GM23338 (cell line): ENCODE measurements at regions not wholly inside any gene's neighbourhood (a gene's known extent, or its start where the extent isn't known, plus 50 kb on each side); places are given as distances from the start of the nearest gene placed in this dataset.

ENCODE experiments used
- ATAC-seq: fragments of 200-7000 bp; cut with Tn5 transposase; 3 replicates; pipeline ENCODE4 v1.9.1; 2020
- DNase-seq: peaks from one replicate; pipeline ENCODE4 v3.0.0-alpha.2; 2015; ENCODE audit warnings: low spot score
- H2AFZ ChIP-seq: fragments of 200-600 bp; sonication (generic); 2 replicates; pipeline ENCODE4 v1.8.0; 2016; ENCODE audit warnings: antibody characterized with exemption, mild to moderate bottlenecking, moderate library complexity
- H3F3A ChIP-seq: fragments of 200-600 bp; sonication (generic); replicated peaks from 2 replicates; pipeline ENCODE4 v1.8.0; 2017; ENCODE audit warnings: antibody characterized with exemption, mixed run types, low read depth
- H3K27ac ChIP-seq: fragments of 200-600 bp; sonication (generic); 2 replicates; pipeline ENCODE4 v1.6.1; 2016; ENCODE audit warnings: low read depth
- H3K27me3 ChIP-seq: fragments of 200-600 bp; sonication (generic); 2 replicates; pipeline ENCODE4 v1.8.0; 2016; ENCODE audit warnings: mild to moderate bottlenecking, mixed run types, moderate library complexity; ENCODE audit not compliant: insufficient read depth
- H3K36me3 ChIP-seq: fragments of 200-600 bp; sonication (generic); 2 replicates; pipeline ENCODE4 v1.8.0; 2016; ENCODE audit warnings: mild to moderate bottlenecking; ENCODE audit not compliant: insufficient read depth
- H3K4me1 ChIP-seq: fragments of 200-600 bp; sonication (generic); 2 replicates; pipeline ENCODE4 v1.8.0; 2016; ENCODE audit warnings: mild to moderate bottlenecking, moderate library complexity; ENCODE audit not compliant: insufficient read depth
- H3K4me2 ChIP-seq: fragments of 200-600 bp; sonication (generic); 2 replicates; pipeline ENCODE4 v1.7.1; 2017; ENCODE audit warnings: mixed run types
- H3K4me3 ChIP-seq: fragments of 200-600 bp; sonication (generic); 2 replicates; pipeline ENCODE4 v1.6.1; 2016; ENCODE audit warnings: mixed run types
- H3K79me2 ChIP-seq: fragments of 200-600 bp; sonication (generic); replicated peaks from 2 replicates; pipeline ENCODE4 v1.8.0; 2017; ENCODE audit warnings: mild to moderate bottlenecking; ENCODE audit not compliant: insufficient read depth
- H3K9me2 ChIP-seq: fragments of 200-600 bp; sonication (generic); 2 replicates; pipeline ENCODE4 v1.8.0; 2017; ENCODE audit not compliant: insufficient read depth
- H4K20me1 ChIP-seq: fragments of 200-600 bp; sonication (generic); replicated peaks from 2 replicates; pipeline ENCODE4 v1.8.0; 2017; ENCODE audit warnings: mild to moderate bottlenecking; ENCODE audit not compliant: insufficient read depth
- H3K27ac Mint-ChIP-seq: 2 replicates; pipeline ENCODE4 v1.8.0; 2020; ENCODE audit warnings: inconsistent platforms, mild to moderate bottlenecking, moderate library complexity, mixed read lengths
- H3K27me3 Mint-ChIP-seq: 3 replicates; pipeline ENCODE4 v1.8.0; 2022; ENCODE audit warnings: low read depth, mild to moderate bottlenecking, moderate library complexity, mixed read lengths, inconsistent platforms; ENCODE audit not compliant: insufficient read depth, poor library complexity
- H3K36me3 Mint-ChIP-seq: 3 replicates; pipeline ENCODE4 v1.8.0; 2021; ENCODE audit warnings: low read depth, mild to moderate bottlenecking, inconsistent platforms, moderate library complexity, mixed read lengths
- H3K4me1 Mint-ChIP-seq: 3 replicates; pipeline ENCODE4 v1.8.0; 2020; ENCODE audit warnings: mild to moderate bottlenecking, inconsistent platforms, mixed read lengths
- H3K4me3 Mint-ChIP-seq: 3 replicates; pipeline ENCODE4 v1.8.0; 2021; ENCODE audit warnings: moderate library complexity, mild to moderate bottlenecking, inconsistent platforms, mixed read lengths
- H3K9me3 Mint-ChIP-seq: 3 replicates; pipeline ENCODE4 v1.8.0; 2020; ENCODE audit warnings: moderate library complexity, mild to moderate bottlenecking, inconsistent platforms, mixed read lengths
- CREB1 ChIP-seq: fragments of 250-450 bp; sonication (Bioruptor Pico); IDR thresholded peaks from 2 replicates; pipeline ENCODE4 v1.5.0; 2020; ENCODE audit warnings: low read depth, mild to moderate bottlenecking, moderate library complexity
- EZH2 ChIP-seq: fragments of 200-600 bp; sonication (generic); IDR thresholded peaks from one replicate; pipeline ENCODE4 v1.8.0; 2017; ENCODE audit warnings: antibody characterized with exemption, mild to moderate bottlenecking, low read depth; ENCODE audit not compliant: unreplicated experiment
- EZH2phosphoT487 ChIP-seq: fragments of 200-600 bp; sonication (generic); IDR thresholded peaks from one replicate; pipeline ENCODE4 v1.8.1; 2018; ENCODE audit warnings: antibody characterized with exemption; ENCODE audit not compliant: unreplicated experiment
- JUNB ChIP-seq: IDR thresholded peaks from one replicate; pipeline ENCODE4 v1.6.1; 2016; ENCODE audit warnings: antibody characterized with exemption; ENCODE audit not compliant: unreplicated experiment
- NANOG ChIP-seq: IDR thresholded peaks from 2 replicates; pipeline ENCODE4 v1.6.1; 2016; ENCODE audit warnings: antibody characterized with exemption, borderline replicate concordance
- POLR2AphosphoS5 ChIP-seq: IDR thresholded peaks from 2 replicates; pipeline ENCODE4 v1.6.1; 2016; ENCODE audit warnings: antibody characterized with exemption, low read depth
- STAT1 ChIP-seq: IDR thresholded peaks from one replicate; pipeline ENCODE4 v1.6.1; 2016; ENCODE audit warnings: antibody characterized with exemption; ENCODE audit not compliant: unreplicated experiment
- ZNF114 ChIP-seq: fragments of 250-450 bp; sonication (Bioruptor Pico); IDR thresholded peaks from 2 replicates; pipeline ENCODE4 v1.5.0; 2020; ENCODE audit warnings: mild to moderate bottlenecking, moderate library complexity
- ZNF331 ChIP-seq: fragments of 250-450 bp; sonication (Bioruptor Pico); IDR thresholded peaks from 2 replicates; pipeline ENCODE4 v1.5.0; 2020; ENCODE audit warnings: low read depth, mild to moderate bottlenecking, moderate library complexity
- TF ChIP-seq, protein P1 (sequence below), 2 experiments: fragments of 200-600 bp in 1 of 2; sonication (generic) in 1 of 2; conservative IDR thresholded peaks; 2 replicates each; pipeline versions ENCODE4 v1.5.1 to v1.6.1; 2016 to 2017; ENCODE audit warnings: antibody characterized with exemption in 2 of 2, low read depth in 2 of 2, mild to moderate bottlenecking in 2 of 2, moderate library complexity in 1 of 2
- TF ChIP-seq, protein P2 (sequence below): IDR thresholded peaks from 2 replicates; pipeline ENCODE4 v1.6.1; 2016; ENCODE audit warnings: antibody characterized with exemption
- TF ChIP-seq, protein P3 (sequence below): IDR thresholded peaks from one replicate; pipeline ENCODE4 v1.6.1; 2018; ENCODE audit warnings: antibody characterized with exemption; ENCODE audit not compliant: unreplicated experiment
- TF ChIP-seq, protein P4 (sequence below): fragments of 250-450 bp; sonication (Bioruptor Pico); IDR thresholded peaks from 2 replicates; pipeline ENCODE4 v1.5.0; 2020; ENCODE audit warnings: mild to moderate bottlenecking, moderate library complexity

- Histone ChIP-seq H3K4me2 (0 out of 2 replicates have a peak overlapping the region, but pooled peaks have one; percentile 25), H3K79me2 (no peaks in the 10 kb centered on the region), H3F3A (no peaks in the 10 kb centered on the region), H3K27ac (no peak overlapping the region), H3K36me3 (no peaks in the 10 kb centered on the region), H2AFZ (no peak overlapping the region; the same call in 1 of the 2 replicates), H3K4me3 (no peak overlapping the region), H3K9me2 (no peaks in the 10 kb centered on the region), H3K27me3 (no peaks in the 10 kb centered on the region), H4K20me1 (no peaks in the 10 kb centered on the region), H3K4me1 (peaks cover 53% of the 10 kb centered on the region)
- Mint-ChIP-seq H3K4me3 (no peak overlapping the region), H3K4me1 (peaks cover 44% of the 10 kb centered on the region), H3K36me3 (no peaks in the 10 kb centered on the region), H3K27ac (0 out of 2 replicates have a peak overlapping the region, but pooled peaks have one; percentile 1), H3K9me3 (no peaks in the 10 kb centered on the region), H3K27me3 (no peaks in the 10 kb centered on the region)
- no peak for DNase-seq
- TF ChIP-seq, protein P1, sequence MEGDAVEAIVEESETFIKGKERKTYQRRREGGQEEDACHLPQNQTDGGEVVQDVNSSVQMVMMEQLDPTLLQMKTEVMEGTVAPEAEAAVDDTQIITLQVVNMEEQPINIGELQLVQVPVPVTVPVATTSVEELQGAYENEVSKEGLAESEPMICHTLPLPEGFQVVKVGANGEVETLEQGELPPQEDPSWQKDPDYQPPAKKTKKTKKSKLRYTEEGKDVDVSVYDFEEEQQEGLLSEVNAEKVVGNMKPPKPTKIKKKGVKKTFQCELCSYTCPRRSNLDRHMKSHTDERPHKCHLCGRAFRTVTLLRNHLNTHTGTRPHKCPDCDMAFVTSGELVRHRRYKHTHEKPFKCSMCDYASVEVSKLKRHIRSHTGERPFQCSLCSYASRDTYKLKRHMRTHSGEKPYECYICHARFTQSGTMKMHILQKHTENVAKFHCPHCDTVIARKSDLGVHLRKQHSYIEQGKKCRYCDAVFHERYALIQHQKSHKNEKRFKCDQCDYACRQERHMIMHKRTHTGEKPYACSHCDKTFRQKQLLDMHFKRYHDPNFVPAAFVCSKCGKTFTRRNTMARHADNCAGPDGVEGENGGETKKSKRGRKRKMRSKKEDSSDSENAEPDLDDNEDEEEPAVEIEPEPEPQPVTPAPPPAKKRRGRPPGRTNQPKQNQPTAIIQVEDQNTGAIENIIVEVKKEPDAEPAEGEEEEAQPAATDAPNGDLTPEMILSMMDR (conservative IDR thresholded peaks at IDR 0.05; ENCODE audit: low read depth in 2 of 2), result no peak
- TF ChIP-seq ZNF114, result no peak
- TF ChIP-seq, protein P2, sequence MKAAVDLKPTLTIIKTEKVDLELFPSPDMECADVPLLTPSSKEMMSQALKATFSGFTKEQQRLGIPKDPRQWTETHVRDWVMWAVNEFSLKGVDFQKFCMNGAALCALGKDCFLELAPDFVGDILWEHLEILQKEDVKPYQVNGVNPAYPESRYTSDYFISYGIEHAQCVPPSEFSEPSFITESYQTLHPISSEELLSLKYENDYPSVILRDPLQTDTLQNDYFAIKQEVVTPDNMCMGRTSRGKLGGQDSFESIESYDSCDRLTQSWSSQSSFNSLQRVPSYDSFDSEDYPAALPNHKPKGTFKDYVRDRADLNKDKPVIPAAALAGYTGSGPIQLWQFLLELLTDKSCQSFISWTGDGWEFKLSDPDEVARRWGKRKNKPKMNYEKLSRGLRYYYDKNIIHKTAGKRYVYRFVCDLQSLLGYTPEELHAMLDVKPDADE, result no peak
- TF ChIP-seq JUNB, result no peak
- no peak for TF ChIP-seq NANOG
- TF ChIP-seq STAT1, result no peak
- no peak for TF ChIP-seq EZH2
- TF ChIP-seq, protein P3, sequence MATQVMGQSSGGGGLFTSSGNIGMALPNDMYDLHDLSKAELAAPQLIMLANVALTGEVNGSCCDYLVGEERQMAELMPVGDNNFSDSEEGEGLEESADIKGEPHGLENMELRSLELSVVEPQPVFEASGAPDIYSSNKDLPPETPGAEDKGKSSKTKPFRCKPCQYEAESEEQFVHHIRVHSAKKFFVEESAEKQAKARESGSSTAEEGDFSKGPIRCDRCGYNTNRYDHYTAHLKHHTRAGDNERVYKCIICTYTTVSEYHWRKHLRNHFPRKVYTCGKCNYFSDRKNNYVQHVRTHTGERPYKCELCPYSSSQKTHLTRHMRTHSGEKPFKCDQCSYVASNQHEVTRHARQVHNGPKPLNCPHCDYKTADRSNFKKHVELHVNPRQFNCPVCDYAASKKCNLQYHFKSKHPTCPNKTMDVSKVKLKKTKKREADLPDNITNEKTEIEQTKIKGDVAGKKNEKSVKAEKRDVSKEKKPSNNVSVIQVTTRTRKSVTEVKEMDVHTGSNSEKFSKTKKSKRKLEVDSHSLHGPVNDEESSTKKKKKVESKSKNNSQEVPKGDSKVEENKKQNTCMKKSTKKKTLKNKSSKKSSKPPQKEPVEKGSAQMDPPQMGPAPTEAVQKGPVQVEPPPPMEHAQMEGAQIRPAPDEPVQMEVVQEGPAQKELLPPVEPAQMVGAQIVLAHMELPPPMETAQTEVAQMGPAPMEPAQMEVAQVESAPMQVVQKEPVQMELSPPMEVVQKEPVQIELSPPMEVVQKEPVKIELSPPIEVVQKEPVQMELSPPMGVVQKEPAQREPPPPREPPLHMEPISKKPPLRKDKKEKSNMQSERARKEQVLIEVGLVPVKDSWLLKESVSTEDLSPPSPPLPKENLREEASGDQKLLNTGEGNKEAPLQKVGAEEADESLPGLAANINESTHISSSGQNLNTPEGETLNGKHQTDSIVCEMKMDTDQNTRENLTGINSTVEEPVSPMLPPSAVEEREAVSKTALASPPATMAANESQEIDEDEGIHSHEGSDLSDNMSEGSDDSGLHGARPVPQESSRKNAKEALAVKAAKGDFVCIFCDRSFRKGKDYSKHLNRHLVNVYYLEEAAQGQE, result no peak
- no peak for TF ChIP-seq ZNF331 (CRISPR knock-in tag)
- TF ChIP-seq, protein P4, sequence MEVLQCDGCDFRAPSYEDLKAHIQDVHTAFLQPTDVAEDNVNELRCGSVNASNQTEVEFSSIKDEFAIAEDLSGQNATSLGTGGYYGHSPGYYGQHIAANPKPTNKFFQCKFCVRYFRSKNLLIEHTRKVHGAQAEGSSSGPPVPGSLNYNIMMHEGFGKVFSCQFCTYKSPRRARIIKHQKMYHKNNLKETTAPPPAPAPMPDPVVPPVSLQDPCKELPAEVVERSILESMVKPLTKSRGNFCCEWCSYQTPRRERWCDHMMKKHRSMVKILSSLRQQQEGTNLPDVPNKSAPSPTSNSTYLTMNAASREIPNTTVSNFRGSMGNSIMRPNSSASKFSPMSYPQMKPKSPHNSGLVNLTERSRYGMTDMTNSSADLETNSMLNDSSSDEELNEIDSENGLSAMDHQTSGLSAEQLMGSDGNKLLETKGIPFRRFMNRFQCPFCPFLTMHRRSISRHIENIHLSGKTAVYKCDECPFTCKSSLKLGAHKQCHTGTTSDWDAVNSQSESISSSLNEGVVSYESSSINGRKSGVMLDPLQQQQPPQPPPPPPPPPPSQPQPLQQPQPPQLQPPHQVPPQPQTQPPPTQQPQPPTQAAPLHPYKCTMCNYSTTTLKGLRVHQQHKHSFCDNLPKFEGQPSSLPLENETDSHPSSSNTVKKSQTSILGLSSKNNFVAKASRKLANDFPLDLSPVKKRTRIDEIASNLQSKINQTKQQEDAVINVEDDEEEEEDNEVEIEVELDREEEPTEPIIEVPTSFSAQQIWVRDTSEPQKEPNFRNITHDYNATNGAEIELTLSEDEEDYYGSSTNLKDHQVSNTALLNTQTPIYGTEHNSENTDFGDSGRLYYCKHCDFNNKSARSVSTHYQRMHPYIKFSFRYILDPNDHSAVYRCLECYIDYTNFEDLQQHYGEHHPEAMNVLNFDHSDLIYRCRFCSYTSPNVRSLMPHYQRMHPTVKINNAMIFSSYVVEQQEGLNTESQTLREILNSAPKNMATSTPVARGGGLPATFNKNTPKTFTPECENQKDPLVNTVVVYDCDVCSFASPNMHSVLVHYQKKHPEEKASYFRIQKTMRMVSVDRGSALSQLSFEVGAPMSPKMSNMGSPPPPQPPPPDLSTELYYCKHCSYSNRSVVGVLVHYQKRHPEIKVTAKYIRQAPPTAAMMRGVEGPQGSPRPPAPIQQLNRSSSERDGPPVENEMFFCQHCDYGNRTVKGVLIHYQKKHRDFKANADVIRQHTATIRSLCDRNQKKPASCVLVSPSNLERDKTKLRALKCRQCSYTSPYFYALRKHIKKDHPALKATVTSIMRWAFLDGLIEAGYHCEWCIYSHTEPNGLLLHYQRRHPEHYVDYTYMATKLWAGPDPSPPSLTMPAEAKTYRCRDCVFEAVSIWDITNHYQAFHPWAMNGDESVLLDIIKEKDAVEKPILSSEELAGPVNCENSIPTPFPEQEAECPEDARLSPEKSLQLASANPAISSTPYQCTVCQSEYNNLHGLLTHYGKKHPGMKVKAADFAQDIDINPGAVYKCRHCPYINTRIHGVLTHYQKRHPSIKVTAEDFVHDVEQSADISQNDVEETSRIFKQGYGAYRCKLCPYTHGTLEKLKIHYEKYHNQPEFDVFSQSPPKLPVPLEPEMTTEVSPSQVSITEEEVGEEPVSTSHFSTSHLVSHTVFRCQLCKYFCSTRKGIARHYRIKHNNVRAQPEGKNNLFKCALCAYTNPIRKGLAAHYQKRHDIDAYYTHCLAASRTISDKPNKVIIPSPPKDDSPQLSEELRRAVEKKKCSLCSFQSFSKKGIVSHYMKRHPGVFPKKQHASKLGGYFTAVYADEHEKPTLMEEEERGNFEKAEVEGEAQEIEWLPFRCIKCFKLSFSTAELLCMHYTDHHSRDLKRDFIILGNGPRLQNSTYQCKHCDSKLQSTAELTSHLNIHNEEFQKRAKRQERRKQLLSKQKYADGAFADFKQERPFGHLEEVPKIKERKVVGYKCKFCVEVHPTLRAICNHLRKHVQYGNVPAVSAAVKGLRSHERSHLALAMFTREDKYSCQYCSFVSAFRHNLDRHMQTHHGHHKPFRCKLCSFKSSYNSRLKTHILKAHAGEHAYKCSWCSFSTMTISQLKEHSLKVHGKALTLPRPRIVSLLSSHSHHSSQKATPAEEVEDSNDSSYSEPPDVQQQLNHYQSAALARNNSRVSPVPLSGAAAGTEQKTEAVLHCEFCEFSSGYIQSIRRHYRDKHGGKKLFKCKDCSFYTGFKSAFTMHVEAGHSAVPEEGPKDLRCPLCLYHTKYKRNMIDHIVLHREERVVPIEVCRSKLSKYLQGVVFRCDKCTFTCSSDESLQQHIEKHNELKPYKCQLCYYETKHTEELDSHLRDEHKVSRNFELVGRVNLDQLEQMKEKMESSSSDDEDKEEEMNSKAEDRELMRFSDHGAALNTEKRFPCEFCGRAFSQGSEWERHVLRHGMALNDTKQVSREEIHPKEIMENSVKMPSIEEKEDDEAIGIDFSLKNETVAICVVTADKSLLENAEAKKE (CRISPR knock-in tag), result no peak
- TF ChIP-seq EZH2phosphoT487, result no peak
- TF ChIP-seq CREB1 (CRISPR knock-in tag), result no peak
- no peak for TF ChIP-seq POLR2AphosphoS5
- ATAC-seq, result no peak
Observed at GRCh38 chr6:91171754-91172462, 585.0 kb upstream of the MAP3K7 start.
